ENCODE measurements at regions not wholly inside any gene's neighbourhood (a gene's known extent, or its start where the extent isn't known, plus 50 kb on each side); places are given as distances from the start of the nearest gene placed in this dataset.

DNA sequence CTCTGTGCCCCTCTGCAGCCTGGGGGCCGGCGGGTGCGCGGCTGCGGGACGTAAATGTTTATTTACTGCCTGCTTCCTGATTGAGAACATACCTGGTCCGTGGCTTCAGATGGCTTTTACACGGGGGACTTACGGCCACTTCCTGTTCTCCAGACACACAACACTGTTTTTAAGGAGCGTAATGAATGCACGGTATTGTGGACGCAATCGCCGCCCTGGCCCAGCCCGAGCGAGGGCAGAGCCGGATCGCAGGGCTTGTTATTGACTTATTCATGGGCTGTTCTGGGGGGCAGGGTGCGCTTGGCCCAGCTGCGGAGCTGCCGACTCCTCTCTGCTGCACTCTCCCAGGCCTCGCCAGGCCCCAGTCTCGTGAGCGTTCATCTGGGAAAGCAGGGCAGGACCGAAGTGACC, 52.8 kb upstream of the ACTRT2 start:
- no peak overlapping the region for H3K27ac ChIP-seq
- peaks cover 2 to 11% of the 10 kb centered on the region in 2 donors for H3K4me1 ChIP-seq
- DNase-seq (ENCODE audit: low spot score in 2 of 2), result peak in 1 of 2 donors; percentile 62
- H3K27me3 ChIP-seq, result no peaks in the 10 kb centered on the region
- H3K36me3 ChIP-seq, result no peaks in the 10 kb centered on the region
- TF ChIP-seq, protein P1, sequence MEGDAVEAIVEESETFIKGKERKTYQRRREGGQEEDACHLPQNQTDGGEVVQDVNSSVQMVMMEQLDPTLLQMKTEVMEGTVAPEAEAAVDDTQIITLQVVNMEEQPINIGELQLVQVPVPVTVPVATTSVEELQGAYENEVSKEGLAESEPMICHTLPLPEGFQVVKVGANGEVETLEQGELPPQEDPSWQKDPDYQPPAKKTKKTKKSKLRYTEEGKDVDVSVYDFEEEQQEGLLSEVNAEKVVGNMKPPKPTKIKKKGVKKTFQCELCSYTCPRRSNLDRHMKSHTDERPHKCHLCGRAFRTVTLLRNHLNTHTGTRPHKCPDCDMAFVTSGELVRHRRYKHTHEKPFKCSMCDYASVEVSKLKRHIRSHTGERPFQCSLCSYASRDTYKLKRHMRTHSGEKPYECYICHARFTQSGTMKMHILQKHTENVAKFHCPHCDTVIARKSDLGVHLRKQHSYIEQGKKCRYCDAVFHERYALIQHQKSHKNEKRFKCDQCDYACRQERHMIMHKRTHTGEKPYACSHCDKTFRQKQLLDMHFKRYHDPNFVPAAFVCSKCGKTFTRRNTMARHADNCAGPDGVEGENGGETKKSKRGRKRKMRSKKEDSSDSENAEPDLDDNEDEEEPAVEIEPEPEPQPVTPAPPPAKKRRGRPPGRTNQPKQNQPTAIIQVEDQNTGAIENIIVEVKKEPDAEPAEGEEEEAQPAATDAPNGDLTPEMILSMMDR (IDR thresholded peaks at IDR 0.05), result no peak
- no peaks in the 10 kb centered on the region for H3K9me3 ChIP-seq
- intact Hi-C loops (cut with DNase I), result loop anchor here (5.0 kb wide), 1 partner anchor 41 kb away; no protein-coding TSS in a partner anchor
- no peak overlapping the region for H3K4me3 ChIP-seq

DNA sequence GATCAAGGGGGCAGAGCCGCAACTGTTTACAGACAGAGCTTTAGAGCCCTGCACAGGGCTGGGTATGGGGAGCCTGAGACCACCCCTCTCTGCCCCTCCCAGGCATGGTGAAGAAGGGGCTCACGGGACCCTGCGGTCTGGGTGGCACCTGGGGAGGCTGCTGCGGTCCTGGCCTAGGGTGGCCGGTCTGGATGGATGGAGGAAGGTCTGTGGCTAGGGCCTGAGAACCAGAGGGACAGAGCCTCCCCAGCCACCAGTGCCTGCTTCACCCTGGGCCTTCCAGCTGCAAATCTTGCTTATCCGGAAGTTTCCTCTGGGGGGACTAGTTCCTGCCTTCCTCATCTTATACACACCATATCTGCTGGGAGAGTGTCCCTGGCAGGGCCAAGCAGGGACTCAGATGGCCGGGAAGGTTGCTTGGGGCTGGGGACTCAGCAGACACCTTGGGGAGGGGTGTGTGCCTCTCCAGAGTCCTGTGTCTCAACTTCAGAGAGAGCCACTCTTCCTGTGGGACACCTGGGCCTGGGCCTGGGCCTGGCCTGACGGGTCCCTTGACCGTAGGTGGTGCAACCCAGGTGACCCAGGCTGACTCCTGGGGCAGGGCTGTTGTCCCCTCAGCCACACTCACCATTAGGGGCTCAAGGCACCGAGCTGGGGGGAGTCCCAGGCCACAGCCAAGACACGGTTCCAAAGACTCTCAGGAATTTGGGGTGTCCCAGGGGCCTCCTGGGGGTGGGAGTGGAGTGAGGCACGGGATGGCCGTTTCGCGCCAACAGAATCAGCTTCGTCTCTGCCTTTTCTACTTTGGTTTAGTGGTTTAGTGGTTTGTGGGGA, 52.0 kb upstream of the ACTRT2 start:
- H3K27ac ChIP-seq, result no peak overlapping the region
- peaks cover 0 to 15% of the 10 kb centered on the region in 2 donors for H3K4me1 ChIP-seq
- no peak for DNase-seq (ENCODE audit: low spot score in 2 of 2)
- TF ChIP-seq, protein P1 (IDR thresholded peaks at IDR 0.05), result no peak
- intact Hi-C loops (cut with DNase I), result loop anchor here (5.0 kb wide), 1 partner anchor 42 kb away; no protein-coding TSS in a partner anchor
- no peaks in the 10 kb centered on the region for H3K27me3 ChIP-seq
- no peak overlapping the region for H3K4me3 ChIP-seq
- no peaks in the 10 kb centered on the region for H3K36me3 ChIP-seq
- H3K9me3 ChIP-seq, result no peaks in the 10 kb centered on the region

DNA sequence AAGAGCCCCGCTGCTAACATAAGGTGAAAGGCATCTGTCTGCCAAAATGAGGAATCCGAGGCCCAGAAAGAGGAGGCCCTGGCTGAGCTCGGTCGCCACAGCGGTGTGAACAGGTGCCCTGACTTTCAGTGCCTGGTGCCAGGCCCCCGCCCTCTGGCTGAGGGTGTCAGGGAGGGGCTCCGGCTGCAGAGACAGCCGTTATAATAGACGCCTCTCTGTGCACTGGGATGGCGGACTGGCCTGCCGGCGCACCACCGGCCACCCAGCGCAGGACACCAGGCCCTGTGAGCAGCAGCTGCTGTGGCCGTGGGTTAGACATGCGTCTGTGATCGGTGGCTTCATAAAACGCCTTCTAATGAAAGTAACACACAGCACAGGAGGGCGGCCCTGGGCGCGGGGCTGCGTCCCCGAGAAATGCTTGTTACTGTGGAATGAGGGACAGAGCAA, 51.4 kb upstream of the ACTRT2 start:
- Histone ChIP-seq H3K9me3 (no peaks in the 10 kb centered on the region), H3K27ac (no peak overlapping the region), H3K4me3 (no peak overlapping the region), H3K4me1 (peaks cover 2 to 19% of the 10 kb centered on the region in 2 donors), H3K27me3 (no peaks in the 10 kb centered on the region), H3K36me3 (no peaks in the 10 kb centered on the region)
- TF ChIP-seq, protein P1 (IDR thresholded peaks at IDR 0.05), result no peak
- intact Hi-C loops (cut with DNase I), result loop anchor here (5.0 kb wide), 1 partner anchor 43 kb away; no protein-coding TSS in a partner anchor
- DNase-seq (ENCODE audit: low spot score in 2 of 2), result no peak

DNA sequence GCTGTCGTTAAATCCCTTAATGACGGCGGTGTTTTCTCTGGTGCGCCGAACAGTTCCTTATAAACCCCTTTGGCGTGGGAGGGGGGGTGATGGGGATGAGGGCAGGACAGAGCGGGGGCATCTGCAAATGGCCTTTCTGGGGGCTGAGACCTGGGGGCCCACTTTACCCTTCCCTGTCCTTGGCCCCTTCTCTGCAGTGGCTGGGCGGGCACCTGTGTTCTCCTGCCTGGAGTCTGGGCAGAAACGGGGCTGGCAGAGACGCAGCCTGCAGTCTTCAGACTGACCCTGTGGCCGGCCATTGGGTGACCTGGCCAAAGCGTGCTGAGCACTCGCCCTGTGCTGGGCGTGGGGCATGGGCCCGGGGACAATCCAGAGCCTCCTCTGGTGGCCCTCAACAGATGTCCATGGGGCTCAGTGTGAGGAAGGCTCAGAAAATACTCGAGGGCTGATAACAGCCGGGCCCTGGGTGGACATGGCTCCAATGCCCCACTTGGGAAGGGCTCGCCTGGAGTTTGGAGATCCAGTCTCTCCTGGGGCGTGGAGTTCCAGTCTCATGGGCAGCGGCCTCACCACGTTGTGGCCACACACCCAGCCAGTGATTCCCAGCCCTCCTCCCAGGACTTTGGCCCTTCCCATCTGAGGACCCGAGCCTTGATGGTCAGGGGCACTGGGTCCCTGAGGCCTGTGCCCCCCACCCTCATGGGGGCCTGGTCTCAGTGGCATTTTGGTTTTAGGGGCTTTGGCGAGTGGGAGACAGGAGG, 50.8 kb upstream of the ACTRT2 start:
- intact Hi-C loops (cut with DNase I), result no loop called here
- Histone ChIP-seq H3K27ac (no peak overlapping the region), H3K36me3 (no peaks in the 10 kb centered on the region), H3K9me3 (no peaks in the 10 kb centered on the region), H3K4me1 (peaks cover 6 to 26% of the 10 kb centered on the region in 2 donors), H3K27me3 (no peaks in the 10 kb centered on the region), H3K4me3 (no peak overlapping the region)
- TF ChIP-seq, protein P1 (IDR thresholded peaks at IDR 0.05), result no peak
- no peak for DNase-seq (ENCODE audit: low spot score in 2 of 2)

DNA sequence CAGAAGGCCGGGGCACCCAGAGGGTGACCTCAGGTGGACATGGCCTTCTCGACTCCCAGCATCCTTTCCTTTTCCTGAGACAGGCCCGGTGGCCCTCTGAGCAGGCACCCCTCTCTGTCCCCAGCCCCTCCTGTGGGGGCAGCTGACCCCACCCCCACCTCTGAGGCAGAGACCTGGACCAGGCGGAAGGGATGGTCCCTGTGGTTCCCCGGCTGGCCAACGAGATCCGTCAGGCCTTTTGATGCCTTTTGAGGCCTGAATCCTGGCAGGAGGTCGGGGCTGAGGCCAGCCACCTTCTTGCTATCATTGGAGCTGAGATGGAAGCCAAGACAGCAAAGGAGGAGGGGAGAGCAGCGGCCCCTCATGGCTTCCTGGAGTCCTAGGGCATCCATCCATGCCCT, 50.2 kb upstream of the ACTRT2 start:
- H3K4me3 ChIP-seq, result no peak overlapping the region
- peak in 1 of 2 donors; percentile 58 for DNase-seq (ENCODE audit: low spot score in 2 of 2)
- TF ChIP-seq, protein P1 (IDR thresholded peaks at IDR 0.05), result no peak
- intact Hi-C loops (cut with DNase I), result no loop called here
- no peaks in the 10 kb centered on the region for H3K27me3 ChIP-seq
- H3K4me1 ChIP-seq, result peaks cover 10 to 30% of the 10 kb centered on the region in 2 donors
- H3K27ac ChIP-seq, result no peak overlapping the region
- H3K36me3 ChIP-seq, result no peaks in the 10 kb centered on the region
- H3K9me3 ChIP-seq, result no peaks in the 10 kb centered on the region
